ENCODE measurements at regions not wholly inside any gene's neighbourhood (a gene's known extent, or its start where the extent isn't known, plus 50 kb on each side); places are given as distances from the start of the nearest gene placed in this dataset.

- DNase-seq (ENCODE audit: low read depth), result no peak
- TF ChIP-seq CTCF (IDR thresholded peaks at IDR 0.05; ENCODE audit: control insufficient read depth, insufficient read depth, low read depth, low read length, missing control alignments), result no peak
- H3K4me3 ChIP-seq (ENCODE audit: control insufficient read depth, low read depth, low read length), result no peak overlapping the region
Observed at GRCh38 chr16:77610496-77610895, 111.8 kb upstream of the NUDT7 start.

- no peak for TF ChIP-seq CTCF (IDR thresholded peaks at IDR 0.05; ENCODE audit: control insufficient read depth, insufficient read depth, low read depth, low read length, missing control alignments)
- H3K4me3 ChIP-seq (ENCODE audit: control insufficient read depth, low read depth, low read length), result no peak overlapping the region
- no peak for DNase-seq (ENCODE audit: low read depth)
Observed at GRCh38 chr16:77611386-77611785, 110.9 kb upstream of the NUDT7 start.

- no peak overlapping the region for H3K4me3 ChIP-seq (ENCODE audit: control insufficient read depth, low read depth, low read length)
- TF ChIP-seq CTCF (IDR thresholded peaks at IDR 0.05; ENCODE audit: control insufficient read depth, insufficient read depth, low read depth, low read length, missing control alignments), result no peak
- no peak for DNase-seq (ENCODE audit: low read depth)
Observed at GRCh38 chr16:77612596-77612995, 109.7 kb upstream of the NUDT7 start.

GRCh38 chr16:77613095-77613494 is 109.2 kb upstream of the NUDT7 start:
- no peak for TF ChIP-seq CTCF (IDR thresholded peaks at IDR 0.05; ENCODE audit: control insufficient read depth, insufficient read depth, low read depth, low read length, missing control alignments)
- DNase-seq (ENCODE audit: low read depth), result no peak
- H3K4me3 ChIP-seq (ENCODE audit: control insufficient read depth, low read depth, low read length), result no peak overlapping the region

GRCh38 chr16:77617553-77617952 is 104.8 kb upstream of the NUDT7 start:
- TF ChIP-seq CTCF (IDR thresholded peaks at IDR 0.05; ENCODE audit: control insufficient read depth, insufficient read depth, low read depth, low read length, missing control alignments), result no peak
- no peak for DNase-seq (ENCODE audit: low read depth)
- H3K4me3 ChIP-seq (ENCODE audit: control insufficient read depth, low read depth, low read length), result no peak overlapping the region

GRCh38 chr16:77617996-77618395 is 104.3 kb upstream of the NUDT7 start:
- DNase-seq (ENCODE audit: low read depth), result no peak
- H3K4me3 ChIP-seq (ENCODE audit: control insufficient read depth, low read depth, low read length), result no peak overlapping the region
- TF ChIP-seq CTCF (IDR thresholded peaks at IDR 0.05; ENCODE audit: control insufficient read depth, insufficient read depth, low read depth, low read length, missing control alignments), result no peak

GRCh38 chr16:77618951-77619350 is 103.4 kb upstream of the NUDT7 start:
- no peak for DNase-seq (ENCODE audit: low read depth)
- no peak overlapping the region for H3K4me3 ChIP-seq (ENCODE audit: control insufficient read depth, low read depth, low read length)
- TF ChIP-seq CTCF (IDR thresholded peaks at IDR 0.05; ENCODE audit: control insufficient read depth, insufficient read depth, low read depth, low read length, missing control alignments), result no peak

Data from AG09309 (cell line).